Inflammatory macrophage treated with lipopolysaccharide for 4 hours (primary cell): ENCODE measurements at regions not wholly inside any gene's neighbourhood (a gene's known extent, or its start where the extent isn't known, plus 50 kb on each side); places are given as distances from the start of the nearest gene placed in this dataset.
"Not testable (repeated sequence)": the region's sequence is repeated elsewhere in the genome, so short reads cannot be mapped to it uniquely, and the experiment has no call there.

Experiments used
- DNase-seq: peaks from one replicate; pipeline ENCODE4 v3.0.0-alpha.2; 2020

DNA sequence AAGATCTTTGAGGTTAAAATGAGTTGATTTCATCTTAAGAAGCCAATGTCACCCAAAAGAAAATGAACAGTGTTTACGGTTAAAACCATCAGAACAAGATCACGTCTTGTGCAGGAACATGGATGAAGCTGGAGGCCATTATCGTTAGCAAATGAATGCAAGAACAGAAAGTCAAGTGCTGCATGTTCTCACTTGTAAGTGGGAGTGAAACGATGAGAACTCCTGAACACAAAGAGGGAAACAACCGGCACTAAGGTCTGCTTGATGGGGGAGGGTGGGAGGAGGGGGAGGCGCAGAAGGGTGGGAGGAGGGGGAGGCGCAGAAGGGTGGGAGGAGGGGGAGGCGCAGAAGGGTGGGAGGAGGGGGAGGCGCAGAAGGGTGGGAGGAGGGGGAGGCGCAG lies 214.8 kb upstream of the PRKCQ start:
- not testable (repeated sequence) for DNase-seq

DNA sequence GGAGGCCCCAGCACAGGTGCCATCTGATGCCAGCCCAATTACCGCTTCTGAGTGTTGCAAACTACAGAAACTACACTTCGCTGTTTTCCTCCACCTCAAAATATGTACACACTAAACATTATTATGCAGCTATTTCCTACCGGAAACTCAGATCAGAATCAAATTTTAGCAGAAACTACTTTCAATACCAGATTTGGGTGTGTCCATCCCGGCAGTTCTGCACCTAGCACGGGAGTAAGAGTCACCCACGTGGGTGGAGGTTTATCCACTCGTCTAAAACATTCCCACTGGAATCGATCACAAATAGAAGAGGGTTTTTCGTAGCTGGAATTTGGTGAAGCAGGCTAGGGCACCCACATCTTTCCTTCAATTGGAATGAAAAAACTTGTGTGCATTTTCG lies 214.4 kb upstream of the PRKCQ start:
- DNase-seq: no peak

DNA sequence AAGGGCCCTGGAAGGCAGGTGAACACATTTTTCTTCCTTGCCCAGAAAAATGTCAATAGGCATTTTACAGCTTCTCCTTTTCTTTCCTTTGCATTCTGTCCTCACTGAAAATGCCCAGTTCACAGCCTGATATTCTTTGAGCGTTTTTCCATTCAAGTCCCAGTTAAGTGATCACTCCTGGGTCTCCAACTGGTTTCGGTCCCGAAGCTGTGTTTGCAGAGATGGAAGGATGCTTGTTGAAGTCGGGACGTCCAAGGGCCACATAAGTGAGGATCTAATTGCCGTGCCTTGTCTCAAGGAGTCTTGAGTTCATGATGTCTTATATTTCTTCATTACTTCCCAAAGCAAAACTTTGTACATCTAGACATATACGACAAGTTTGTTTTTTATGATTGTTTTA lies 208.7 kb upstream of the PRKCQ start:
- DNase-seq: no peak

DNA sequence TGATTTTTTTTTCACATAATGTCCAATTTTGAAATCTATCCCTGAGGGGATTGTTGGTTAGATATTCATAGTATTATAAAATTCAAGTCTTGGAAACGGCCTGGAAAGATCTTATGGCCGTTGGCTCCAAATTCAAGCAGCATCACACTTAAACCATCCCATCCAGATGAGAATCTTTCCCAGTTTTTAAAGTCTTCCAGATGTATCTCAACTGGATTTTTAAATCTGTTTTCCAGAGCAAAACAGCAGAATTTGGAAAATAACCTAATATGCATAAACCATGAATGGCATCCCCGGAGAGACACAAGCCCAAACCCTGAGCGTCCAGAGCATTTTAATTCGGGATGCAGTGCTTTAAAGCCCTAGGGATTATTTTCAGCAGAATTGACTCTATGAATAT lies 208.2 kb upstream of the PRKCQ start:
- DNase-seq: no peak

DNA sequence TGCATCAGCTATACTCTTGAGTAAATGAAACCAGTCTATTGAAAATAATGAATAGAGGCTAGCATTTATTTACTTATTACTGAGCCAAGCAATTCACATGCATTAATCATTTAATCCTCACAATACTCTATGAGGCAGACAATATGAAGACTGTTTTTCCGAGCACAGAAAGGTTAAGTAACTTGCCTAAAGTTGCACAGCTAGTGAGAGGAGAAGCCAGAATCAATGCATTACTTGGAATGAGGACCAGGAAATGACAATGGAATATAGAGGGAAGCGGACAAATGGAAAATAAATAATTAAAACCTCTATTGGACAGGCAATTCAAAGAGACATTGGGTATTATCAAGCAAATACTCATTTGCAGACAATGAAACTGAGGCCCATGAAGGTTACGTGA lies 207.6 kb upstream of the PRKCQ start:
- no peak for DNase-seq

DNA sequence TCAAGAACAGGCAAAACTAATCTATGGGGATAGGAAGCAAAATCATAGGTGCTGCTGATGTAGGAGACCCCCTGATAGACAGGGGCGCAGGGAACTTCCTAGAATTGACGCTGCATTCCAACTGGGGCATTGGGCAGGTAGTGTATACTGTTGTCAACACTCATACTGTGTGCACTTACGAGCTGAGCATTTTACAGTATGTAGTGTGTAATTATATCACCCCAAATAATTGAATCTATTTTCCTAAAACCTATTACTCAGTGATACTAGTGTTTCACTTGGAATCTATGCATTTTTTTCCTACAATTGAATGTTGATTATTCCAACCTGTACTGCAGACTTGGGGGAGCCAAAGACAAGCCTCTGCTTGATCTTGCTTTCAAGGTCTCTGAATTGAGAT lies 207.0 kb upstream of the PRKCQ start:
- no peak for DNase-seq

DNA sequence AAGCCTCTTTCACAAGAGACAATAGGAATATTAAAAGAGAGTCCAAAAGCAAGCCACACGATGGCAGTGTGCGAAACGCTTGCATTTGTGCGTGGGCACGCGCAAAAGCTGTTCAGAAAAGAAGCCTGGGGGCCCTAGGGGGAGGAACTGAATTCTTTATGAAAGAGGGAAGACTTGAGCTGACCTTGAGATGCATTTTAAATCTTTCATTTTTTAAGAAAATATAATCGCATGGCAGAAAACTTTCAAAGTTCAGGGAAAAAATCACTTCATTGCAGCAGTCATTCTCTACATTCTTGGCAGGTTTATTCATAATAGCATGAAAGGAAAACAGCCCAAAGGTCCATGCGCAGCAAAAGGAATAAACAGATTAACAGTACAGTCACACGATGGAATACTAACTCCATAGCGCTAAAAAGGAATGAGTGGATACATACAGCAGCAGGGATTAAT lies 206.5 kb upstream of the PRKCQ start:
- no peak for DNase-seq

DNA sequence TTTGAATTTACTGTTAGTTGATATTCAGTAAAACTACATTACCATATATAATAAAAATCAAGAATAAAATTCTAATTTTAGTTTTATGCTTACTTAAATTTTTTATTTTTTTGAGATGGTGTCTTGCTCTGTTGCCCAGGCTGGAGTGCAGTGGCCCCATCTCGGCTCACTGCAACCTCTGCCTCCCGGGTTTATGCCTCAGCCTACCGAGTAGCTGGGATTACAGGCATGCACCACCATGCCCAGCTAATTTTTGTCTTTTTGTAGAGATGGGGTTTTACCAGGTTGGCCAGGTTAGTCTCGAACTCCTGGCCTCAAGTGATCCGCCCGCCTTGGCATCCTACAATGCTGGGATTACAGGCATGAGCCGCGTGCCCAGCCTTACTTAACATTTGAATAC lies 204.4 kb upstream of the PRKCQ start:
- not testable (repeated sequence) for DNase-seq

DNA sequence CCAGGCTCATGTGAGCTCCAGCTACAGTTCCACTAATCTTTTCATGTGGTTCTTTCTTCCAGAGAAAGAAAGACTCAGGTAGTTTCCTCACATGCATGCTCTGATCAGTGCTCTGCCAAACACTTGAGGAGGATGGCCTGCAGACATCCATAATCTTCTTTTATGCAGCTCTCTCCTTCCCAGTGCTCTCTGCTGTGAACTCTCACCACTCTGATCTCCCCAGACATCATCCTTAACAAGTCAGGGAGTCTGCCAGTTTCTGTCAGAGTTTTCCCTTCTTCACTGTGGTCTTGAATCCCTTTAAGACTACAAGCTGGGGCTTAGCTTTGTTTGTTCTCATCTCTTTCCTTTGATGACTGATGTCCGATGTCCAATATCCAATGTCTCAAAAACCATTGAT lies 203.4 kb upstream of the PRKCQ start:
- DNase-seq: no peak

DNA sequence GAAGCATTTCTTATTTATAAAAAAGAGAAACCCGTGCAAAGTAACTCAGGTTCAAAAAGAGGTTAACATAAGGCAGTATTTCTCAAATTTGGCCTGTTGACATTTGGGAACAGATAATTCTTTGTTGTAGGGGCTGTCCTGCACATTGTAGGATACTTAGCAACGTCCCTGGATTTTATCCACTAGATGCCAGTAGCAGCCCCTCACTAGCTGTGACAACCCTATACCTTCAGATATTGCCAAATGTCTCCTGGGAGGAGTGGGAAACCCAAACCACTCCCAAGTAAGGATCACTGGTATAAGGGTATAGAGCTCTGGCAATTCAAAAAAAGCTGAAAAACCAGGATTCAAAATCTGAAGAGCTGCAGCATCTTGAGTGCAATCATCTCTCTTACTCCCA lies 202.3 kb upstream of the PRKCQ start:
- no peak for DNase-seq

DNA sequence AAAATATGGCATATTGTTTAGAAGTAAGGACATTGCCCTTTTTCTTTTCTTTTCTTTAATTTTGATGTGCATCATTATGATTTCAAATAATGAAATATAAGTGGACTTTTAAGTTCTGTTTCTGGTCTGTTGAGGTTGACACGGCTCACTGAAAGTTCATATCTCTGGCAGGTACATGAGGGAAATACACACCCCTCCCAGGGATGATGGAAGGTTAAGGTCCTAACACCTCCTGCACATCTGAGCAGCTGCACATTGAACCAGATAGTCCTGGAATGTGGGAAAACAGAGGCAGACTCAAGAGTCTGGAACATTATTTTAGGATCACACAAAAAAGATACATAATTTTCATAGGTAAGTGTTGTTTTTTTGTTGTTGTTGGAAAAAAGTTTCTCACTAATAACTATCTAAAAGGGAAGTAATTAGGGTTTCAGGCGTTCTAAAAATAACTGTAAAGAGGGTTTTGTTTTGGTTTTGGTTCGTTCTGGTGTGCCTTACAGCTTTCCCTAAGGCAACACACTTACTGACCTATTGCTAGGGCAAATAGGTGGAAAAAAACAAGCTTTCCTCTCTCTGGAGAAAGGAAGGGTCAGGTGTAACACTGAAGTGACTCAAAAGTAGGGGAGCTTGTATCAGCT lies 201.2 kb upstream of the PRKCQ start:
- DNase-seq: no peak

DNA sequence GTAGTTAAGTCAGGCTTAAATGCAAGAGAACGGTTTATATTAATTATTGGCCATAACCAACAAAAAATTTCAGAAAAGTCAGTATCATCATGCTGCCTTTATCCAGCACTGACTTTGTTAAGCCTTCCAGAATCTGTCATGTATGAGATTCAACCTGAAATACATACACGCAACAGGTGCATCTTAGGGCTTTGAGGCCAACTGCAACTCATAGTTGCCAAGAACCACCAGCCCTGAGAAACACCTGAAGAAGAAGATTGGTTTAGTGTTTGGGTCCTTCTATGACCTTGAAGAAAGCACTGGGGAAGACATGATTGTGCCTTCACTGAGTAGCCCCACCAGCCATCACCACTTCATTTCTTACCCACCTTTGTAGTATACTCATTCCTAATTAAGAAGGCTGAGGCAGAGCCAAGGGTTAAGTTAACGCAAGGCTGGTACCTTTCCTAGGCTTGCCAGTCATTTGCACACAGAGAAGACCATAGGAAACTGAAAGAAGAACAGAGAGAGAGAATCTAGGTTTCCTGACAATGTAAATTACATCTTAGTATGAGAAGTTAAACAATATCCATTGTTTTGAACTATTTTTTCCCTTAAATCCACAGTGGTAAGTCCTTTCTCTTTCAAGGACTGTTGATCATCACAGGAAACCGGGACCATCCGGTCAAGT lies 200.1 kb upstream of the PRKCQ start:
- DNase-seq: no peak

DNA sequence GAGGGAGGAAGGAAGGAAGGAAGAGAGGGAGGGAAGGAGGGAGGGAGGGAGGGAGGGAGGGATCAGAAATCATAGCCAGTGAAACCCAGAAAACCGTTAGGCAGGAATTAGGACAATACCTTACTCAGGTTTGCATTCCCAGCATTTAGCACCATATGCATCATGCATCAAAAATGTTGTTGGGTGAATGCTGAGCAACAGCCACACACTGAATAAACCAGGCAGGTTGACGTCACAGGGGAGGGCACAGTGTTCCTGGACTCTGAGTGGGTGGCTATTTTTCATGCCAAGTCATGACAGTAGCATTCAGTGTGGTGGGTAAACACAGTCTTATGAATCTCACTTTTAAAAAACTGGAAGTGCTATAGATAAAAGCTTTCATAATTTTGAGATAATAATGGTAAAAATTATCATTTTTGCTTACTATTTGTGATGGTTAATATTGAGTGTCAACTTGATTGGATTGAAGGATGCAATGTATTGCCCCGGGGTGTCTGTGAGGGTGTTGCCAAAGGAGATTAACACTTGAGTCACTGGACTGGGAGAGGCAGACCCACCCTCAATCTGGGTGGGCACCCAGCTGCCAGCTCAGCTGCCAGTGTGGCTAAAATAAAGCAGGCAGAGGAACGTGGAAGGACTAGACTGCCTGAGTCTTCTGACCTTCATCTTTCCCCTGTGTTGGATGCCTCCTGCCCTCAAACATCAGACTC lies 199.1 kb upstream of the PRKCQ start:
- DNase-seq: peak; percentile 6

DNA sequence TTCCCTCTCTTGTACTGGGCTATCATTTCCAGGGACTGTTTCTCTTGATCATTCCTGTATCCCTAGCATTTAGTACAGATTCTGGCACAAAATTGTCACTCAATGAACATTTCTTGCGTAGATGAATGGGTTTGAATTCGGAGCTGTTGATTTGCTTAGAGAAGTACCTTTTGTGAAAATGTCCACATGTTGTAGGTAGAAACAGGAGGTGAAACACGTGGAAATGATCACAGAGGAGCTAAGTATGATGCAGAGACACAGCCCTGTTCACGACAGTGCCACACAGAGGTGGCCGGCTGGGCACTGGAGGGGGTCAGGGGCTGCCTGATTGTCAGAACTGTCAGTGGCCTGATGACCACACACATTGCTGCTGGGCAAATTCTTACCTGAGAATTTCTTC lies 196.1 kb upstream of the PRKCQ start:
- no peak for DNase-seq

DNA sequence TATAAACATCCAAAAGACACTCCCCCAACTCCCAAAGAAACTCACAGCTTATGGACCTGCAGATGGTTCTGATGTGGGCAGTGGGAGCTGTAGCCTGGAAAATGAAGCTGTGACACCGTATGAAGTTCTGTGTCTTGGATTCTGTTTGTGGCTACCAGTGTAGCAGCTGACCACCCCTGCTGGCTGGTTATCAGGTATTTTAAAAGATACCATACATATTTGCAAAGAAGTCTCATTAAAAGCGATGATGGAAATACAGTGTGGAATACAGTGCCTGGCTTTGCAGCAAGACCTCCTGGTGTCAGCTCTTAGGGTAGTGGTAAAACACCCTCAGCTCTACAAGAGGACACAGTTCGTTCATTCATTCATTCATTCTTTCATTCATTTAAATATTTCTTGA lies 194.3 kb upstream of the PRKCQ start:
- DNase-seq: no peak

DNA sequence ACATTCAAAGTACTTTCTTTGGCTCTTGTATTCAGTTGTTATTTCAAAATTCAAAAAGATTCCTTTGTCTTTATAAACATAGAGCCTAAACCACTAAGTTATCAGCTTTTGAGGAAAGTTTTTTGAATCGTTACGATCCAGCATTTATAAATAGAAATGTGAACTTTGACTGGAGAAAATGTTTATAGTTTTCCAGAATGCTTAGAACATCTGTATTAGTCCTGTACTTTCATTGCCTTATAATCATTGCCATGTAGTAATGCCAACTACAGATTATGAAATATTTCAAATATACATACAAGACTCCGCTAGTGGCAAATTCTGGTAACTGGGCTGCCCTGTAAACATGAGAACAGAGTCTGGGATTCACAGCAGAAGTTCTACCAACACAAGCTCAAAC lies 191.3 kb upstream of the PRKCQ start:
- no peak for DNase-seq

DNA sequence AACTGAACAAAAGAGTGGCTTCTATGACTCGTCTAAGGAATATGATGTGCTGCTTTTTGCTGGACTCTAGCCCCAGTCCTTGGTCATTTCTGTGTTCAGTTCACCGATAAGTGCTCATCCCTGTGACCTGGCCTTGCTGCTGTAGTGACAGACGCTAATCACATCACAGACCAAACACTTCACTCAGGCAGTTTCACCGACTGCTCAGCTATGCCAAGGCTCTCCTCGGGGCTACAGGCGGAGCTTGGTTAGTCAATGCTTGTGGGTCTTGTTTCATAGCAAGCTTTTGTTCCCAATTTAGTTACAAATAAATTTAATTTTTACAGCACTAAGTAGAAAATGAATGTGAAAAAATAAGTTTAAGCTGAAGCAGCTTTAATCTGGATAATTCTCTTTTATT lies 190.8 kb upstream of the PRKCQ start:
- DNase-seq: no peak

DNA sequence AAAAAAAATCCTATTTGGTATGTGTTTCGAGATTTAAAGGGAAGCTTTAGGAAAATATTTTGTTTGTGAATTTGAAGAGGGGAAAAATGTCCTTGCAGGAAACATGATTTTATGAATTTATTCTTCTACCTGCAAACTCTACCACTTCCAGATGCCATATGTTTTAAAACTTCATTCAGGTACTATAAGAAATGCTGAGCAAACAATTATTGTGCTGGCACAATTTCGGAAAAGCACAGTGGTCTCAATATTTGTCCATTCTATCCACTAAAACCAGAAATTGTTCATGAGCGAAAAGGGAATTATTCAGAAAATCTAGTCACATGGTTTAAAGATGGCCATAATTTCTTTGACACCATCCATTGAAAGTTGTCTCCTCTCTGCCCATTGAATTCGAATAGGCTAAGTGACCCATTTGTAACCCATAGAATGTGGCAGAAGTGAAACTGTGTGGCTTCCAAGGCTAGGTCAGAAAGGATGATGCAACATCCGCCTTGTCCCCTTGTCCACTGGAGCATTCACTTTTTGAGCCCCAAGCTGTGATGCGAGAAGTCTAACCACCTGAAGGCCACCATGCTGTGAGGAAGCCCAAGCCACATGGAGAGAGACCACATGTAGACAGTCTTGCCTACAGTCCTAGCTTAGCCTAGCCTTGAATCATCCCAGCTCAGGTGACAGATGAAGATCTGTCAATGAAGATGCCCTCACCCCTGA lies 189.8 kb upstream of the PRKCQ start:
- DNase-seq: peak; percentile 63

DNA sequence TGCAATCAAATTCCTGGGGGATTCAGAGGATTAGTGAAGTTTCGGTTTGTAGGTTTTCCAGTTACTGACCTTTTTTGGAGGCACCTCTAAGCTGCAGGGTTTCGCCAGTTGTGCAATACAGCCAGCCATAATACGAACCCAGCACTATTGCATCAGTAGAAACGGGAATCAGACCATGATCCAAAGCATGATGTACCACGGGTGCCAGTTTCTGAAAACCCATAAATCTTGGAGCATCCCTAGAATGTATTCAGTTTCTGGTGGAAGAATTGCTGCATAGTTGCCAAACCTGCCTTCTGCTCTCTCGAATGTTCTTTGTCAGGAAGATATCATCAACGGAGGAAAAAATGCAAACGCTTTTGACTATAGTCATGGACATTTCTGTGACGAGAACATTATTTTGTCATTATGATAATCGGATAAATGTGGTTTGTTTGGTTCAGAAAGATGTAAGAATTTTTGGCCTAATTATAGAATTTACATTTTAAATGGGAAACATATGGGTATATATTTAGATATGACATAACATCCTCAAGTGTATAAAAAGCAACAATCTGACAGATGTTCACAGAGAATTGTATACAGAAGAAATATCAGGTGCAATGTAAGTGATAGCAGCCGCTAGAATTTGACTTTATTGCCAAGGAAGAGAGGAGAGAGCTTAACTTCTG lies 186.2 kb upstream of the PRKCQ start:
- no peak for DNase-seq

DNA sequence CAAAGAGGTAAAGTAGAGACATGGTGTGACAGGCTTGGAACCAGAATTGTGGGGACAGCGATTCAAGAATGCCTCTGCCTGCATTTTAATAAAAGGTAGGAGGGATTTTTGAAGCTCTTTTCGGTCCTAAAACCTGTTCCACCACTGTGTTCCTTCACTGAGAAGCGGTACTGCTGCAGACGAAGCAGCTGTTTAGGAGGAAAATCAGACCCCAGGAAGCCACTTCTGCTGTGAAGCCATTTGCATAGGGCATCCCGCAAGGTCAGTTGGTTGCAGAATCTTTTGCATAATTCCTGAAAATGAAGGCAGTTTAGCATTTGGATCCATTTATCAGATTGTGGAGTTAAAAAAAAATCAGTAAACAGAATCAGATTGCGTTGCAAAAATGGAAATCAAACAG lies 183.3 kb upstream of the PRKCQ start:
- DNase-seq: no peak

DNA sequence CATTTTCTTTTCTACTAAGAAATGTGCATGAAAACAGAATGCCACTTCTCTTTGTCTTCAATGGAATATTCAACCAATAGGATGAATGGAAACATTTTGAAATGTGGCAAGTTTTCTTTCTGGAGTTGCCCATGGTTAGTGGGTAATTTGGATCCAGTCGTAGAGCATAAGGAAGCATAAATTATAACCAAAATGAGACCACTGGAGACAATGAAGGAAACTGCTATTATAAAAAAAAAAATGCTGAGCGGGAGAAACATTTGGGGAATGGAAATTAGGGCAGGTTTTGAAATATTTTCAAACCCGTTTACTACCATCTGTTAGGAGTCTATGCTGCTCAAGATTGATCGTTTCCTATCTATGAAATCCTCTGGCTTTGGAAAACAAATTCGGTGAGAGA lies 182.9 kb upstream of the PRKCQ start:
- DNase-seq: no peak

DNA sequence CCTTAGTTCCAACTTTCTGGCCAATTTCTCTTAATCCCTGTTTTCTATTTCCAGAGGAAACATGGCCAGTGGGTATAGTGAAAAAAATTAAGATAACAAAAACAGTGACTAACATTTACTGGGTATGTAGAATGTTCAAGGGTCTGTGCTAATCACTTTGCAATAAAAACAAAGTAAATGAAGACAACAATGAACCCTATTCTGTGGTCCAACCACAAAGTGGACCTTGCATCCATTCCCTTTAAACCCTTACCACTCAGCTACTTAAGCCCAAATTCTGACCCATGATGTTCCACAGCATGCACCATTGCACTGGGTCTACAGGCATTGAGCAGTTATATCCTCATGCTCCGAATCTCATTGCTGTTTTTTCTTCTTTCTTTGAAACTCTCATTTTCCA lies 179.9 kb upstream of the PRKCQ start:
- no peak for DNase-seq

DNA sequence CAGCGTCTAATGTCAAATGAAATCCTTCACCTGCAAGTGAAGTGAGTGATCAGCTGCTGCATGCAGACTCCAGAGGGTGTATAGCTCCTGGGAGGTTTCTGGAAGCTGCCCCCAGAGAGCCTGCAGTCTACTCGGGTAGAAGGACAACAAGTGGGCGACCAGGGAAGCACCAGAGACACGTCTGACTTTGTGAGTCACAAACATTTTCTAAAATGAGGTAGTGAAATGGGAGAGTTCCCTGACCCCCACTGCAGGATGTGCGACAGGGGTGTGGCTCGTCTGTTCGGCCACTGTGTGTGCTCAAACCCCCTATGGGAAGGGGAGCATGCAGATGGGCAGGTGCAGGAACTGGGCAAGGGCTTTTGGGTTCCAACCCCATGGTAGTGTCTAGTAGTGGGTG lies 177.1 kb upstream of the PRKCQ start:
- DNase-seq: no peak
